H9 (cell line): ENCODE measurements at regions not wholly inside any gene's neighbourhood (a gene's known extent, or its start where the extent isn't known, plus 50 kb on each side); places are given as distances from the start of the nearest gene placed in this dataset.

Experiments used
- DNase-seq: peaks from one replicate; pipeline ENCODE4 v3.0.0-alpha.2; 2017
- H2AFZ ChIP-seq: one replicate; pipeline ENCODE4 v1.6.1; 2013; ENCODE audit warnings: mild to moderate bottlenecking, low read length, control low read depth, moderate library complexity
- H2AK5ac ChIP-seq: 2 replicates; pipeline ENCODE4 v1.6.1; 2013; ENCODE audit warnings: low read length, control low read depth, mixed read lengths; ENCODE audit not compliant: insufficient read length
- H2BK120ac ChIP-seq: one replicate; pipeline ENCODE4 v1.6.1; 2013; ENCODE audit warnings: low read depth, mild to moderate bottlenecking, low read length, control low read depth, inconsistent platforms; ENCODE audit not compliant: poor library complexity, severe bottlenecking
- H2BK12ac ChIP-seq: 2 replicates; pipeline ENCODE4 v1.6.1; 2013; ENCODE audit warnings: low read length, control low read depth, mixed read lengths, low read depth; ENCODE audit not compliant: insufficient read length
- H2BK15ac ChIP-seq: 2 replicates; pipeline ENCODE4 v1.6.1; 2013; ENCODE audit warnings: low read depth, low read length, control low read depth
- H2BK20ac ChIP-seq: one replicate; pipeline ENCODE4 v1.6.1; 2013; ENCODE audit warnings: low read depth, mild to moderate bottlenecking, low read length, control low read depth, inconsistent platforms; ENCODE audit not compliant: poor library complexity, severe bottlenecking
- H2BK5ac ChIP-seq: 2 replicates; pipeline ENCODE4 v1.6.1; 2013; ENCODE audit warnings: low read length, control low read depth, mixed read lengths; ENCODE audit not compliant: insufficient read length
- H3K14ac ChIP-seq: 2 replicates; pipeline ENCODE4 v1.6.1; 2013; ENCODE audit warnings: low read length, control low read depth; ENCODE audit not compliant: insufficient read depth
- H3K18ac ChIP-seq: 2 replicates; pipeline ENCODE4 v1.6.1; 2013; ENCODE audit warnings: low read depth, mild to moderate bottlenecking, mixed read lengths, low read length, control low read depth; ENCODE audit not compliant: insufficient read length
- H3K23ac ChIP-seq: 2 replicates; pipeline ENCODE4 v1.6.1; 2013; ENCODE audit warnings: low read length, control low read depth, mixed read lengths, low read depth; ENCODE audit not compliant: insufficient read length
- H3K23me2 ChIP-seq: 2 replicates; pipeline ENCODE4 v1.6.1; 2013; ENCODE audit warnings: low read depth, mild to moderate bottlenecking, mixed read lengths, low read length, control low read depth; ENCODE audit not compliant: insufficient read length, poor library complexity, severe bottlenecking
- H3K27ac ChIP-seq: 2 replicates; pipeline ENCODE4 v1.5.1; 2013; ENCODE audit warnings: low read length, control low read depth, mixed read lengths, low read depth; ENCODE audit not compliant: insufficient read length
- H3K27me3 ChIP-seq: 2 replicates; pipeline ENCODE4 v1.6.1; 2013; ENCODE audit warnings: low read length, control low read depth, inconsistent platforms; ENCODE audit not compliant: insufficient read depth
- H3K4ac ChIP-seq: 2 replicates; pipeline ENCODE4 v1.6.1; 2013; ENCODE audit warnings: low read depth, mild to moderate bottlenecking, control low read depth, inconsistent platforms, low read length, moderate library complexity
- H3K4me1 ChIP-seq: 2 replicates; pipeline ENCODE4 v1.6.1; 2013; ENCODE audit warnings: low read length, control low read depth, inconsistent platforms; ENCODE audit not compliant: insufficient read depth
- H3K4me2 ChIP-seq: 2 replicates; pipeline ENCODE4 v1.6.1; 2013; ENCODE audit warnings: low read length, control low read depth, mixed read lengths; ENCODE audit not compliant: insufficient read length, insufficient read depth
- H3K56ac ChIP-seq: 2 replicates; pipeline ENCODE4 v1.6.1; 2013; ENCODE audit warnings: low read depth, mild to moderate bottlenecking, mixed read lengths, low read length, control low read depth; ENCODE audit not compliant: insufficient read length
- H3K79me1 ChIP-seq: 2 replicates; pipeline ENCODE4 v1.6.1; 2013; ENCODE audit warnings: low read depth, mild to moderate bottlenecking, moderate library complexity, low read length, control low read depth, inconsistent platforms; ENCODE audit not compliant: insufficient read depth, poor library complexity, severe bottlenecking
- H3K79me2 ChIP-seq: 2 replicates; pipeline ENCODE4 v1.6.1; 2013; ENCODE audit warnings: low read length, control low read depth, inconsistent platforms; ENCODE audit not compliant: insufficient read depth
- H3K9ac ChIP-seq: 2 replicates; pipeline ENCODE4 v1.6.1; 2013; ENCODE audit warnings: low read length, control low read depth, mixed read lengths; ENCODE audit not compliant: insufficient read length; ENCODE audit errors: extremely low read depth
- H3K9me3 ChIP-seq: one replicate; pipeline ENCODE4 v1.6.1; 2013; ENCODE audit warnings: low read depth, low read length, inconsistent platforms; ENCODE audit not compliant: control insufficient read depth
- H3T11ph ChIP-seq: one replicate; pipeline ENCODE4 v1.6.1; 2013; ENCODE audit warnings: mild to moderate bottlenecking, low read length, control low read depth, inconsistent platforms
- H4K20me1 ChIP-seq: one replicate; pipeline ENCODE4 v1.6.1; 2013; ENCODE audit not compliant: control insufficient read depth, insufficient read length, insufficient read depth
- H4K5ac ChIP-seq: 2 replicates; pipeline ENCODE4 v1.6.1; 2013; ENCODE audit warnings: low read depth, mild to moderate bottlenecking, mixed read lengths, low read length, control low read depth; ENCODE audit not compliant: insufficient read length
- H4K8ac ChIP-seq: replicated peaks from 2 replicates; pipeline ENCODE4 v1.6.1; 2013; ENCODE audit warnings: low read length, control low read depth, mixed read lengths, low read depth; ENCODE audit not compliant: insufficient read length
- H4K91ac ChIP-seq: 2 replicates; pipeline ENCODE4 v1.6.1; 2013; ENCODE audit warnings: low read depth, mild to moderate bottlenecking, moderate library complexity, mixed read lengths, low read length, control low read depth; ENCODE audit not compliant: insufficient read length
- H3K27ac Mint-ChIP-seq, 3 experiments: 2 replicates in 2 of 3; 3 replicates in 1 of 3; pipeline ENCODE4 v1.8.0; 2020 to 2021; ENCODE audit warnings: mixed read lengths in 3 of 3, mild to moderate bottlenecking in 1 of 3, moderate library complexity in 1 of 3
- H3K27me3 Mint-ChIP-seq: 2 replicates; pipeline ENCODE4 v1.8.0; 2021; ENCODE audit warnings: low read depth, mild to moderate bottlenecking, moderate library complexity, mixed read lengths
- H3K36me3 Mint-ChIP-seq, 3 experiments: 2 replicates in 2 of 3; 3 replicates in 1 of 3; pipeline ENCODE4 v1.8.0; 2020 to 2021; ENCODE audit warnings: low read depth in 3 of 3, mixed read lengths in 3 of 3; ENCODE audit not compliant: insufficient read depth in 1 of 3
- H3K4me1 Mint-ChIP-seq, 2 experiments: 2 replicates each; pipeline ENCODE4 v1.8.0; 2020; ENCODE audit warnings: mixed read lengths in 2 of 2
- H3K4me3 Mint-ChIP-seq, 2 experiments: 2 replicates in 1 of 2; 3 replicates in 1 of 2; pipeline ENCODE4 v1.8.0; 2020 to 2021; ENCODE audit warnings: mild to moderate bottlenecking in 2 of 2, mixed read lengths in 2 of 2, moderate library complexity in 1 of 2
- H3K9me3 Mint-ChIP-seq, 2 experiments: 2 replicates in 1 of 2; 3 replicates in 1 of 2; pipeline ENCODE4 v1.8.0; 2020; ENCODE audit warnings: mild to moderate bottlenecking in 2 of 2, mixed read lengths in 2 of 2, moderate library complexity in 1 of 2
- CTCF ChIP-seq: fragments of 200-600 bp; sonication (generic); conservative IDR thresholded peaks from 3 replicates; pipeline ENCODE4 v1.8.0; 2021; ENCODE audit warnings: antibody characterized with exemption, mild to moderate bottlenecking
- WGBS: extraction: QIAGEN DNeasy Blood & Tissue Kit; methylation state at CpG from one replicate; pipeline ENCODE4 v1.1.7; 2013; ENCODE audit warnings: missing lambda C conversion rate, low lambda C conversion rate, mixed read lengths; ENCODE audit not compliant: insufficient read length; ENCODE audit errors: extremely low coverage; 5-methylcytosine and 5-hydroxymethylcytosine counted together

DNA sequence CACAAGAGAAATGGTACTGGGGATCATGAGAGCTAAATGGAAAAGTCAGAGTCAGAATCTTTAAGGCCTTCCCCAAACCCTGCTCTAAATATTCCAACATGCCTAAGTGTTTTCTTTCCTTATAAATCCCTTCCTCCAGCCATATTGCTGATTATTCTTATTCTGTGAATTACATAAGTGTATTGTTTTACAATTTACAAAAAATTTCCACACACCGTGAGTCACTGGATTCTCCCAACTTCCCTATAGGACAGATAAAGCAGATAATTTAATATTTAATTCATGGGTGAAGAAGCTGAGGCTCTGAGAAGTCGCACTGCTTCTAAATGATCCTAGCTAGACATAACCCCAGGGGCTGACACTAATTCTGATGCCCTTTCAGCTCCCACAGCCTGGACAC lies 243.3 kb upstream of the JUN start:
- H3K56ac ChIP-seq, result no peak overlapping the region
- H4K91ac ChIP-seq, result no peak overlapping the region
- peaks cover 2 to 3% of the 10 kb centered on the region in 2 experiments; a peak in 1 of 4 replicates for H3K4me1 Mint-ChIP-seq
- no peaks in the 10 kb centered on the region for H3K79me2 ChIP-seq
- H3K23ac ChIP-seq, result no peak overlapping the region
- TF ChIP-seq CTCF, result no peak
- H3K27me3 ChIP-seq, result no peaks in the 10 kb centered on the region
- H3K14ac ChIP-seq, result no peak overlapping the region
- no peak overlapping the region for H2BK12ac ChIP-seq
- H3K4me2 ChIP-seq, result no peak overlapping the region
- no peaks in the 10 kb centered on the region for H3K9me3 Mint-ChIP-seq
- no peak overlapping the region for H3K9ac ChIP-seq
- no peaks in the 10 kb centered on the region; the same call in 1 of the 2 replicates for H3K4me1 ChIP-seq
- H3K9me3 ChIP-seq, result no peaks in the 10 kb centered on the region
- H2BK5ac ChIP-seq, result no peak overlapping the region
- no peaks in the 10 kb centered on the region for H3K79me1 ChIP-seq
- no peak overlapping the region for H3T11ph ChIP-seq
- H4K8ac ChIP-seq, result no peak overlapping the region
- no peaks in the 10 kb centered on the region for H3K36me3 Mint-ChIP-seq
- no peak for DNase-seq
- H2AK5ac ChIP-seq, result no peak overlapping the region
- no peak overlapping the region for H3K27ac Mint-ChIP-seq
- H3K27me3 Mint-ChIP-seq, result peaks cover 1% of the 10 kb centered on the region; the same call in 1 of the 2 replicates
- no CpG with 5 or more reads among the region's 2 CpGs for WGBS
- H3K27ac ChIP-seq, result no peak overlapping the region
- H4K20me1 ChIP-seq, result no peaks in the 10 kb centered on the region
- H3K4me3 Mint-ChIP-seq, result no peak overlapping the region
- no peak overlapping the region for H2AFZ ChIP-seq
- no peak overlapping the region for H2BK15ac ChIP-seq
- H3K23me2 ChIP-seq, result no peaks in the 10 kb centered on the region
- no peak overlapping the region for H3K4ac ChIP-seq
- H2BK20ac ChIP-seq, result no peak overlapping the region
- no peak overlapping the region for H2BK120ac ChIP-seq
- no peak overlapping the region for H3K18ac ChIP-seq
- no peak overlapping the region for H4K5ac ChIP-seq
